PFSK-1 (cell line): ENCODE measurements at regions not wholly inside any gene's neighbourhood (a gene's known extent, or its start where the extent isn't known, plus 50 kb on each side); places are given as distances from the start of the nearest gene placed in this dataset.

ENCODE experiments used
- FOXP2 ChIP-seq: optimal IDR thresholded peaks from 2 replicates; pipeline ENCODE3; 2011; ENCODE audit warnings: borderline replicate concordance, control low read depth, inconsistent platforms; ENCODE audit not compliant: insufficient read depth; ENCODE audit errors: extremely low read length, extremely low read depth
- POLR2AphosphoS5 ChIP-seq: IDR thresholded peaks from 2 replicates; pipeline ENCODE4 v1.6.1; 2012; ENCODE audit warnings: low read depth, mild to moderate bottlenecking, control low read depth, low read length, moderate library complexity
- SIN3A ChIP-seq: IDR thresholded peaks from 2 replicates; pipeline ENCODE4 v1.6.1; 2012; ENCODE audit warnings: mild to moderate bottlenecking, low read length, moderate library complexity, borderline replicate concordance; ENCODE audit not compliant: insufficient read depth
- TAF1 ChIP-seq: IDR thresholded peaks from 2 replicates; pipeline ENCODE4 v1.6.1; 2012; ENCODE audit warnings: low read length, control low read depth, borderline replicate concordance; ENCODE audit not compliant: insufficient read depth
- TF ChIP-seq, protein P1 (sequence below), 2 experiments: IDR thresholded peaks; 2 replicates each; pipeline versions ENCODE4 v1.6.1 to v1.8.0; 2011 to 2012; ENCODE audit warnings: low read depth in 2 of 2, low read length in 2 of 2, control low read depth in 1 of 2, inconsistent platforms in 1 of 2, mild to moderate bottlenecking in 1 of 2, moderate library complexity in 1 of 2; ENCODE audit not compliant: insufficient read depth in 1 of 2

DNA sequence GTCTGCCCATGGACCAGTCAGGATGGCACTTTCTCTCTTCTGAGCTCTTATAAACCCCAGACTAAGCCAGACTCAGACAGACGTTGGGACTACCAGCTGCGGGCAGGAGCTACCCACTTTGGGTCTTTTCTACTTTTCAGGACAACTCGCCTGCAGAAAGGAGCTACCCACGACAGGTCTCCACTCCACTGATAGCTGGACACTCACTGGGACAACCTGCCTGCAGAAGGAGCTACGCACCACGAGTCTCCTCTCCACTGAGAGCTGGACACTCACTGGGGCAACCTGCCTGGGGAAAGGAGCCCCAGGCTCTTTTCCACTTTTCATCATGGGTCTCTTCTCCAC lies 1440.2 kb upstream of the ACO1 start:
- no peak for TF ChIP-seq SIN3A
- no peak for TF ChIP-seq POLR2AphosphoS5
- no peak for TF ChIP-seq TAF1
- TF ChIP-seq, protein P1, sequence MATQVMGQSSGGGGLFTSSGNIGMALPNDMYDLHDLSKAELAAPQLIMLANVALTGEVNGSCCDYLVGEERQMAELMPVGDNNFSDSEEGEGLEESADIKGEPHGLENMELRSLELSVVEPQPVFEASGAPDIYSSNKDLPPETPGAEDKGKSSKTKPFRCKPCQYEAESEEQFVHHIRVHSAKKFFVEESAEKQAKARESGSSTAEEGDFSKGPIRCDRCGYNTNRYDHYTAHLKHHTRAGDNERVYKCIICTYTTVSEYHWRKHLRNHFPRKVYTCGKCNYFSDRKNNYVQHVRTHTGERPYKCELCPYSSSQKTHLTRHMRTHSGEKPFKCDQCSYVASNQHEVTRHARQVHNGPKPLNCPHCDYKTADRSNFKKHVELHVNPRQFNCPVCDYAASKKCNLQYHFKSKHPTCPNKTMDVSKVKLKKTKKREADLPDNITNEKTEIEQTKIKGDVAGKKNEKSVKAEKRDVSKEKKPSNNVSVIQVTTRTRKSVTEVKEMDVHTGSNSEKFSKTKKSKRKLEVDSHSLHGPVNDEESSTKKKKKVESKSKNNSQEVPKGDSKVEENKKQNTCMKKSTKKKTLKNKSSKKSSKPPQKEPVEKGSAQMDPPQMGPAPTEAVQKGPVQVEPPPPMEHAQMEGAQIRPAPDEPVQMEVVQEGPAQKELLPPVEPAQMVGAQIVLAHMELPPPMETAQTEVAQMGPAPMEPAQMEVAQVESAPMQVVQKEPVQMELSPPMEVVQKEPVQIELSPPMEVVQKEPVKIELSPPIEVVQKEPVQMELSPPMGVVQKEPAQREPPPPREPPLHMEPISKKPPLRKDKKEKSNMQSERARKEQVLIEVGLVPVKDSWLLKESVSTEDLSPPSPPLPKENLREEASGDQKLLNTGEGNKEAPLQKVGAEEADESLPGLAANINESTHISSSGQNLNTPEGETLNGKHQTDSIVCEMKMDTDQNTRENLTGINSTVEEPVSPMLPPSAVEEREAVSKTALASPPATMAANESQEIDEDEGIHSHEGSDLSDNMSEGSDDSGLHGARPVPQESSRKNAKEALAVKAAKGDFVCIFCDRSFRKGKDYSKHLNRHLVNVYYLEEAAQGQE (IDR thresholded peaks at IDR 0.05; ENCODE audit: insufficient read depth in 1 of 2, low read depth in 2 of 2, low read length in 2 of 2) = no peak
- no peak for TF ChIP-seq FOXP2

DNA sequence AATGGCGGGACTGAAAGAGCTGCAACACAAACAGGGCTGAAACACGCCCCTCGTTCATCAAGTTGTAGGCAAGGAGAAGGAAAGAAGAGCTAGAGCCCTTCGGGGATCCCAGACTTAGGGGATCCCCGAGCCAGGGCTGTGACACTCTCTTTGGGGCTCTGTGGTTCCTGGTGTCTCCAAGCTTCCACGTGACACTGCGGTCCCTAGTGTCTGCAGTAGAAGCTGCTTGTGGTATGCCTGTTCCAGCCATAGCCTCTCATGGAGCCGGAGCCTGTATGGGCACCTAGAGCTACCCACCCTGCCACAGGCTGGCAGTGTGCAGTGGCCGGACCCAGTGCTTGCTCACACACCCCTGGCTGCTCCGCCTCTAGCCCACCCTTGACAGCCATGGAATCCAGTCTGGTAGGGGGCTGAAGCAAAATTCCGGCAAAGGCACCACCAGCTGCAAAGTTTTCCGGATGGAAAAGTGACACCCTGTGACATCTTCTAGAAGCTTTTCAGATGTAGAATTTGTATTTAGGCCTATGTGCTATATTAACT lies 1439.6 kb upstream of the ACO1 start:
- TF ChIP-seq, protein P1 (IDR thresholded peaks at IDR 0.05; ENCODE audit: insufficient read depth in 1 of 2, low read depth in 2 of 2, low read length in 2 of 2) = no peak
- TF ChIP-seq TAF1 (no peak), POLR2AphosphoS5 (no peak), FOXP2 (no peak), SIN3A (no peak)

DNA sequence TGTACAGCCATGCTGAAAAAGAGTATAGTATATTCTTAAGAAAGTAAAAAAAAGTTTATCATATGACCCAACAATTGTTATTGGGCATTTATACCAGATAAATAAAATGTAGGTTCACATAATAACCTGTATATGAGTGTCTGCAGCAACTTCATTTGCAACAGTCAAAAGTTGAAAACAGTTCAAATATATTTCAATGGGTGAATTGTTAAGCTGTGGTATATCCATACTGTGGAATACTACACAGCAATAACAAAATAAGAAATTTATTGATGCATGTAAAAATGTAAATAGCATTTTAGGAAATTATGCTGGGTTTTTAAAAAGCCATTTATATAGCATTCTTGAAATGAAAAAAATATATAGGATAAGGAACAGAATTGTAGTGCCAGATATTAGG lies 1420.1 kb upstream of the ACO1 start:
- TF ChIP-seq SIN3A (no peak), TAF1 (no peak)

DNA sequence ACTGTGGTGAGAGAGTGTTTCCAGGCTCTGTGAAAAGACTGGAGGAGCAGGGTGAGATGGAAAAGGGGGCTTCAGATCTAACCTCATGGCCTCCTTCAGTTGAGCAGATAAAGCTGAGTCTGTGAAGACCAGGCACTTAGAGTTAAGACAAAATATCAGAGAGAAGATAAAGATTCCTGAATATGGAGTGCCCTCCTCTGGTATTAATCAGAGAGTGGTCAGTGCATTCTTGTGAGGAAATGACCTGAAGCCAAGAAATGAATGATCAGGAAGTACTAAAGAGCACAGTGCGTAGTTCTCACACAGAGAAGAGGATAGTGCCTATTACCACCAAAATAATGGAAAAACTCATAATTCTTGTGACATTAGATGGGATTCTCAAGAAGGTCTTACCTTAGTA lies 1417.0 kb upstream of the ACO1 start:
- TF ChIP-seq TAF1 = no peak
- TF ChIP-seq FOXP2 = no peak
- no peak for TF ChIP-seq SIN3A
- TF ChIP-seq POLR2AphosphoS5 = no peak
- TF ChIP-seq, protein P1 (IDR thresholded peaks at IDR 0.05; ENCODE audit: insufficient read depth in 1 of 2, low read depth in 2 of 2, low read length in 2 of 2) = no peak

DNA sequence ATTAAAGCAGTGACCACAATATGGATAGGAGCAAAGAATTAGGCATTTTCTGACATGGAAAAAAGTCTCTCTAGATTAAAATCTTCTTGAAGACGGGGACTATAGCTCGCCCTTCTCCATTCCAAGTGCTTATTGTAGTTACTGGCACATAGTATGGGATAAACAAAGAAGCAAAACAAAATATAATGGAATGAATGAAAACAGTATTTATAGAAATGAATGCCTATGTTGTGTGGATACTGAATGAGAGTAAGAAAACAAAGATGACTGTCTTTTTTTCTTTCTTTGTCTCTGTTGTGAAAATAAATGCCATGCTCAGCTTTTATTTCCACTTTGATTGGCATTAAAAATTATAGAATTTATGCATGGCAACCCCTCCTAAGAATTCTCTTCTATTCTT lies 1414.3 kb upstream of the ACO1 start:
- no peak for TF ChIP-seq FOXP2
- TF ChIP-seq TAF1 = no peak
- TF ChIP-seq SIN3A = no peak
- TF ChIP-seq, protein P1 (IDR thresholded peaks at IDR 0.05; ENCODE audit: insufficient read depth in 1 of 2, low read depth in 2 of 2, low read length in 2 of 2) = no peak

DNA sequence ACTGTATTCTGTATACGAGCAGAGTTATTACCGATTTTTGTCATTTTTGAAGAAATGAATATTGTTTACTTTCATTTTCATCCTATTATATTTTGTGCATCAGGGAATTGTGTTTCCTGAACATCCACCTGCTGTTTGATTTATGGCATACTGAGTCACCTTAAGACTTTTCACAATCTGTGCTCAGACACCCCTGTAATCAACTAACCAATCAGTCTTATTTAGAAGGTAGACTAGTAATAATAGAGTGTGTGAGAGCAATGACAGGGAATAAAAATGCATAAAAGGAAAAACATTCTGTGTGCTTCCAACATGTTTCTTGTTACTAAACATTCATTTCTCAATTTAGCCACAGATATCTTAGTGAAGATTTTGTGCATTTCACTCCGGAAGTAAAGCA lies 1413.6 kb upstream of the ACO1 start:
- TF ChIP-seq TAF1 = no peak
- TF ChIP-seq, protein P1 (IDR thresholded peaks at IDR 0.05; ENCODE audit: insufficient read depth in 1 of 2, low read depth in 2 of 2, low read length in 2 of 2) = no peak
- TF ChIP-seq SIN3A = no peak
- no peak for TF ChIP-seq FOXP2
- TF ChIP-seq POLR2AphosphoS5 = no peak
